Skin of body (tissue), 1 donor: ENCODE measurements at regions not wholly inside any gene's neighbourhood (a gene's known extent, or its start where the extent isn't known, plus 50 kb on each side); places are given as distances from the start of the nearest gene placed in this dataset.
A peak's percentile ranks its signal among the peaks of the same experiment; 100 is the strongest.
"Not testable (repeated sequence)": the region's sequence is repeated elsewhere in the genome, so short reads cannot be mapped to it uniquely, and the experiment has no call there.

Experiments used
- DNase-seq: peaks from one replicate; lab custom pipeline; 2025; lab: John Stamatoyannopoulos, UW

DNA sequence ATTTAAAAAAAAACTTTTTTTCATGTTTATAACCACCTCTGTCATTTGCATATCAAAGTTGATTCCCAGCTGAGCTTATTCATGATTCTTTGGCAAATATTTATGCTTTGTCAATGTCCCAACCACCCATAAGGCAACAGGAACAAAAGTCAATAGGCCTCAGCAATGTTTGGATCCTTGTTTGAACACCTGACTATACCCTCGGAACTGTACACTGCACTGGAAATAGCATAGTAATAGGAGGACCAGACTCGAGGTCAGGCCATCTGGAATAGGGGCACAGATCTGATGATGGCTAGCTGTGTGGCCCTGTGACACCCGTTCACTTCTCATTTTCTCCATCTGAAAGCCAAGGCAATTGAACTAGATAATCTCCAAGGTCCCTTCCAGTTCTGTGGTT lies 301.7 kb upstream of the ATP11B start:
- no peak for DNase-seq

DNA sequence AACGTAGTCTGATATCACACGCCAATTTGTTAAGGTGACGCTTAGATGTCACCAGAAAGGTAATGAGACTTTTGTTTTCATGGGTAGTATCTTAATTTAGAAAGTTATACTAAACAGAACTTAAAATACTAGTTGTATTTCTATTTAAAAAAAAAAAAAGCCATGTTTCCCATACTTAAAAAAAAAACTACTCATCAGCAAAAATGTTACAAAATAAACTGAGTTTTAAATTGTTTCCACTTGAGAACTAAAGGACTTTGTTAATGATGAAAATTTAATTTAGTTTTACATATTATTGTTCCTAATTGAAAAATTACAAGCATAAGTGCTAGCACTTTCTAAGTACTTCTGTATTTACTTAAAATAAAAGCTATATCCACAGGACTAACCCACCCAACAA lies 300.8 kb upstream of the ATP11B start:
- no peak for DNase-seq

DNA sequence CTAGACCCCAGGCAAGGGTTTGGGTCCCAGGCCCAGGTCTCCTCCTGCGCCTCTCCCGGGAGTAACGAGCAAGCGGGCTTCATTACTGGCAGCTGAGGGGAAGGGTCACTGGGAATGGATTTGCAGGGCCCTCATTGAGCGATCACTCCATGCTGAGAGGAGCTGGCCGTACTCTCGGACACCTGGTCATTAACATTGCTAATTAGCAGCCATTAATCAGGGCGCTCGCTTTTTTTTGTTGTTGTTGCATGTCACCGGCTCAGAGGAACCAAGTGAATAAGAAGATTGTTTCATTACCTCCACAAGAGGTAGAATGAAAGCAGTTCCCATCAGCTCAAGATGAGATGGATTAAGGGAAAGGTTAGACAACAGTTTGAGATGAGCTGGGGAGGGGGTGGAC lies 293.0 kb upstream of the ATP11B start:
- no peak for DNase-seq

DNA sequence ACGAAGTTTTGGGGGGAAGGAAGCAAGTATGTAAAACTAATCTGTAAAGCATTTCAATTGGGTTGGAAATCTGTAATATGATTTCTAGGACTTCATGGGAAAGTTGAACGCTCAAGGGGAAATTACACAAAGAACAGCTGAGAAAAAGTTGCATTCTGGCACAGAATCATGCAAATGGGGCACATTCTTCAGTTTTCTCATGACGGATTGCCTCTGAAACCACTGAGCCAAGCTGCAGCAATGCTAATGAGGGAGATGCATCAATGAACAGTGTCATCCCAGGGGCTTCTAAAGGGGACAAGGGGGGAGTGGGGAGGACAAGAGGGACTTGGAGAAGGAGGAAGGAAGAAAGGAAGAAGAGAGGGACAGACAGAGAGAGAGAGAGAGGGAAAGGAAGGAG lies 291.4 kb upstream of the ATP11B start:
- DNase-seq: peak; percentile 15

DNA sequence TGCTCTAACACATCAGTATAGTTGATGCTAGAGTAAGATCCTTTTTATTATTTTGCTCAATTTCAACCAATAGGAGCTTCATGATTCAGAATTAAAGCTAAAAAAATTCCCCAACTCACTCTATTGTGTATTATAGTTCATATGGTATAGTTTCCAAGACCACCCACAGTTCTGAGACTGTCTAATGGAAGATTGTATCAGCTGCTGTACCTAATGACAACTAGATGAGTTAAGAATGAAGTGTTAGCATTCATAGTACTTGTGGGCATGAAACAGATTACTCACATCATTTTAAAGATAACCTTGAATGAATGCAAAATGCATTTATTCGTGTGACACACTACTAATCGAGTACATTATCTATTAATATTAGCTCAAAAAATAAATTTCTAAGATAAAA lies 289.9 kb upstream of the ATP11B start:
- DNase-seq: no peak

DNA sequence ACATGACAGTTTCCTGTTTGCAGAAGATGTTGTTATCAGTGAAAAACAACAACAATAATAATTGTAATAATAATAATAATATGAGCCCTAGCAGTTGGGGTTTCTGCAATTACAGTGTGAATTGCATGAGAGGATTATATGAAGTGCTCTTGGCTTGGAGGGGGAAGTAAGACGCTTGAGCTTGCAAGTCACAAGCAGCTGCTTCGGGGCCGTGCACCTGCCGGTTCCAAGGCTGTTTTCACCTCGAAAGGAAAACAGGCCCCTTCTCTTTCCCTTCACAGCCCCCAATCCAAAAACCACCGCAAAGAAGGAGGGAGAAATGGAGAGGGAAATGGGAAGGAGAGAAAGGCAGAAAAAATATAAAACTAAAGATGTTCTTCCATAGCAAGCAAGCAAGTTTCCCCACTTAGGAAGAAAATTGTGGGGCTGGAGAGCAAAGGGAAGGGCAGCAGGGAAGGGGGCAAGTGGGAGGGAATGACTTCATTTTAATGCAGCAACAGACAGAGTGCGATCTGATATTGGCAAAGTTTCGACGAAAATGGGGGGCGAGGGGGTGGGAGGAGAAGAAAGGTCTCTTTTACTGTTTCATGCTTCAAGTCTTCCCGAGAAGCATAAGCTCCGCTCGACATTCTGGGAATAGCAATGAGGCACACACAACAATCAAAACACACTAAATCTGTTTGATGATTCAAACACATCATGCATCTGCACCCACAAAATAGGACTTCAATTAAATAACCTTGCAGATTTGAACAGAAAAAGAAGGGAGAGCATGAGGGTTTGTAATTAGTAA lies 284.2 kb upstream of the ATP11B start:
- DNase-seq: no peak

DNA sequence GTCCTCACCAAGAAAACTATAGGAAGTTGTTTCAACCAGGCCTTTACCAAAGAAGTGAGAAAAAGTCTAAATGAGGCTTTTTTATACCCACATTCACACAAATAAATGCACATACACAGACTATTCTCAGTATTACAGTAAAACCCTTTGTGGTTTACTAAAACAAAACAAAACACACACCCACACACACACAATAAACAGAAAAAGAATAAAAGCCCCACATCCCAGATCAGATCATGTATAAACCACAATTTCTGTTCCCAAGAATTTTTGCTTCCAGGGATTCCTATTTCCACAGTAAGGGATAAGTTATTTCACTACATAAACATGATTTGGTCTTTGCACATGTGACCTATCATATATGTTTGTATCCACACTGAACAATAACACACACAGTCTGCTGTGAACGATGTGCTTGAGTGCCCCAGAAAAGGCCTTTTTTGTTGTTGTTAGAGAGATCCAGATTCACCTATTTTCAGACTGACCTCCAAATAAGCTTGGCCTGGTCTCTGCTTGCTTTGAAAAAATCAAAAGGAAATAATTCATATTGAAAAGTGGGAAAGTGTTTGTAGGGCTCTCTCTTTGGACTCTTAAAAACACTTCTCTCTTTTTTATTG lies 283.4 kb upstream of the ATP11B start:
- no peak for DNase-seq

DNA sequence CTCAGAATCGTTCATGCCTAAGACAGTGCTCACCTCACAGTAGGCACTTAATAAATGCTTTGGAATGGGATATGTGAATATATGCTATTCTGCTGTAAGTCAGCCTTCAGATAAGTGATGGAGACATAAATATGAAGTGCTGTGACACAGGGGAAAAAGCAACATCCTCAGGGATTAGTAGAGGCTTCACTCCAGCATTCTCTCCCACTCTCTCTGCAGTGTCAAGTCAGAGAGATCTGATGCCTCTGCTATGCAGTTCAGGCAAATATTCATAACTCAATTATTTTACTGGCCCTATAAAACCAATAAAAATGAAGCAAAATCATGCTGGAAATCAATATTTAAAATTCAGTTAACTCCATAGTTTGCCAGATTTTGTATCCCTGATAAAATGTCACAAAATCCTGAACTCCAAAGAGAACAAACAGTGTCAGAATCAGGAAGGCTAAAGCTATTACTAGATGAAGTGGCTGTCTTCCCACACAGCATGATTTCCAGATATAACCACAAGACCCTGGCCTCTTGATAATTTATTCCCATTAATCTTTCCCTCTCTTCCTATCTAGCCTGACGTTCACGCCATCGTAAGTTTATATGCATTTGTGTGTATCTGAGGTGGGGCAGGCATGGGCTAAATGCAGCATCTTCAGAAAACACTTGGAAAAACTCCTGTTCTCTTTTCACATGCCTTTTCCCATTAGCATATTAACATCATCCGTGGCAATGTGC lies 278.9 kb upstream of the ATP11B start:
- DNase-seq: no peak

DNA sequence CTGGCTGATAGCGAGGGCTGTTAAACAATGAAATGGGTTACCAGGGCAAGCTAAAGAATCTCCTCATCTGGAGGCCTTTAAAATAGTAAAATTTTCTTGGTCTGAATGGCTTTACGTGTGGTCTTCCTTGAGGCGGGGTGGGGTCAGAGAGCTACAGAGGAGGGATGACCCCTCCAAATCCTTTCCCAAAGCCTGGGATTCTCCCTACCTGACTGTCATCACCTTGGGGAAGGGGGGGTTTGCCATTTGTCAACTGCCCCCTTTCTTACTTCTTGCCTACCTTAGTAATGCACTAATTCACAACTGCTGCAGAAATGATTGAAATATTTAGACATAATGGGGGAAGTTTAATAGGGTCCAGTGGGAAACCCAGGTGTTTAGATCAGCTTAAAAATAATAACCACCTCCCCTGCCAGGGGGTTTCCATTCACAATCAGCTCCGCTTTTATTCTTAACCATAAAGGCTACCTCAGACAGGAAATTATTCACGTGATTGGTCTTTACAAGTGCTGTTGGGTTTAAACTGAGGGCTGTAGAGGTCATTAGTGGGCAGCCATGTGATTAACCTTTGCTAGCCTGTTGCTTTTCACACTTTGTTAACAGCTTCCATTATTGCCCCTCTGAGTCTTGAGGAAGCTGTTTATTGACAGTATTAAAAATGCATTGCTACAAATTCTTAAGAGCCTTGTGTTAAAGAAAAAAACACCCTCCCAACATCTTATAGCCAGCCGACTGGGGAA lies 276.5 kb upstream of the ATP11B start:
- no peak for DNase-seq

DNA sequence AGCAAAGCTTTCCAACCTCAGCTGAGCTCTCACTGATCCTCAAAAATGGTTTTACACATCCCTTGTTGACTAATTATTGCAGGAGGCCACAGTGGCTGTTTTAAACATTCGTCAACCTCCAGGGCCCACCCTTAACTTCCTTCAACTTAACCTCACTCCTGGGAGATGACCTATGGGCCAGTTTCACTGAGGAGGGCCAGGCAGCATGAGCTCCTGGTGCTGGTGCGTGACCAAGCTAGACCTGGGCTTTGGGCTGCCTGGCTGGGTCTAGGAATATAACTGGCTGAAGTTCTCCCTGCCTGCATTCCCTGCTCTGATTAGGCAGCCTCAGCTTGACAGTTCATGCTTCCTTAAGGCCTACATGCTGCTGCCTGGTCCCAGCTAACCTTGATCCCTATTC lies 273.7 kb upstream of the ATP11B start:
- DNase-seq: no peak

DNA sequence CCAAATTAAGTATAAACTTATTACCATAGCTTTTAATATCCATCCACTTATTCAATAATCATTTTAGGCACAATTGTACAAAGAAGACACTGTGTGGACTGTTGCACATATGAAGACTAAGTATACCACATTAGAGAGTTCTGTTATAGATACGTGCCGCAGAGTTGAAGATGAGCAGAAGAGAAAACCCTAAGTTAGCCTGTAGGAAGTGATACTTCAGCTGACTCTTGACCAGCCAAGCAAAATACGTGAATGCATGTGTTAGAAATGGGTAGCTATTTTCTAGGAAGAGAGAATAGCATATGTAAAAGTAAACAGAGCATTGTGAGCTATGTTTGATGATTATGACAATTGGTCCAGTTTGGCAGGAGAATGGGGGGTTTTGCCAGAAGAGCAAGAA lies 272.0 kb upstream of the ATP11B start:
- no peak for DNase-seq

DNA sequence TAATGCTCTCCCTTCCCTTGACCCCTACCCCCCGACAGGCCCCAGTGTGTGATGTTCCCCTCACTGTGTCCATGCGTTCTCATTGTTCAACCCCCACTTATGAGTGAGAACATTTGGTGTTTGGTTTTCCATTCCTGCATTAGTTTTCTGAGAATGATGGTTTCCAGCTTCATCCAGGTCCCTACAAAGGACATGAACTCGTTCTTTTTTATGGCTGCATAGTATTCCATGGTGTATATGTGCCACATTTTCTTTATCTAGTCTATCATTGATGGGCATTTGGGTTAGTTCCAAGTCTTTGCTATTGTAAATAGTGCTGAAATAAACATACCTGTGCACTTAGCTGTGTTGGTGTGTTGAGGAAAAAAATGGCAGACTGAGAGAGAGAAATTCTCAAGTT lies 269.9 kb upstream of the ATP11B start:
- not testable (repeated sequence) for DNase-seq

DNA sequence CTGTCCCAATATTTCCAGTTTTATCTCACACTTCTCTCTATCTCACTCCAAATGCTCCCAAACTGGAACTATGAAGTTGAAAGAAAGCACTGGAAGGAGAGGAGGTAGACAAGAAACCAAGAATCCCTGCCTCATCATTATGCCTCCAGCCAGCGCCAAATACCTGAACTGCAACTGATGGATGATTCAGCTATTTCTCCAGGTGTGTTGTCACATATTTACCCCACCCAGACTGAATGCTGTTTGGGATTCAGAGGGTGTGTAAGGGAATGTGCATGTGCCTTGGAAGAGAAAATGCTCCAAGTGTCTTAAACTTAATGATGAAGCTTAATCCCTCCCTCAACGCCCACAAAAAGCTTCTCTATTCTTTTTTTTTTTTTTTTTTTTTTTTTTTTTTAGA lies 269.5 kb upstream of the ATP11B start:
- DNase-seq: no peak

DNA sequence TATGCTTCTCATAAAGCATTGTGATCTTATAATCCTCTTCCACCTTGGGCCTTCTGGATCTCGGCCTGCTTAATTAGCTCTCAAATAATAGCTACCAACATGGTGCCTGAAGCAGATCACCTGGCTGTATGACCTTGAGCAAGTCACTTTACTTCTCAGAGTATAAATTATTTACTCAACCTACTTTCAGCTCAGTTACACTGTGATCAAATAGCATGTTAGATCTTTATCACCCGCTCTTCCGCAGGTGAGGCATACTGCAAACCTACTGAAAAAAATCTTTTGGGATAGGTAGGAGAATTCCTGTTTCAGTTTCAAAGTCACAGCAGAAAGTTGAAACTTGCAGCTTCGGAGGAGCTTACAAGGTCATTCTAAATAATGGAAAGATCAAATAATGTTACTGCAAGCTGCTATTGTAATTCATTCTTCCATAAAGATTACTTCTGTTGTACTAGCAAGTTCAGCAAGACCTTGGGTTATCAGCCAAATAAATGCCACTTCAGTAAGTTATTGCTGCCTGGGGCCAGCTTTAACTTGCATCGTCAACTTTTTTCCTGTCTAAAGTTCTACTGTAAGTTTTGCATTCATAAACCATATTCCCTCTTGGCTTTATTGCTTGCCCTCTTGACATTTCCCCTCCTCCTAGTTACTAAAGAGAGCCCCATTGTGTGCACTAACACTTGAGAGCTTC lies 268.4 kb upstream of the ATP11B start:
- peak; percentile 28 for DNase-seq

DNA sequence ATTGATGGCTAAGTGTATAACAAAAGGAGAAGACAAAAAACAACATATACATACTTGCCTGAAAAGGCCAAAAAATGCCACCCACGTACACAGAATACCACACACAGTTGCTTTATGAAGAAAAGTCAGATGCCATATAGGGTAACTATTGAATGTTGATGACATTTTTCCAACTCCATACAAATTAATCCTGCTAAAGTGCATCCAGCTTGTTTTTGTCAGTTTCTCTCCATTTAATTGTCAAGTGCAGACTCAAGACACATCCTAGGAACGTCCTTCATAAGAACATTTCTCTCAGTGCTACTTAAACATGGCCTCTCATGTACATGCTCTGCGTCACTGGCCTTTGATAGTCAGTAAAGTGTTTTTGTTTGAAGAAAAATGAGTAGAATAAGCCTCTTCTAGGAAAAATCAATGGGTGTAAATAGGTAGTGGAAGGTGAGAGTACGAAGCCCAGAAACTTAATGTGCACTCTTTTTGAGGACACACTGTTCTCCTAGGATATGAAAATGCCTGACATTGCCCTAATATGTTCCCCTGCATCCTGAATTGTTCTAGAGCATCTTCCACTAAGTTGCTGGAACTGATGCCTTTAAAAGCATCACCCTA lies 267.4 kb upstream of the ATP11B start:
- DNase-seq: peak; percentile 3

DNA sequence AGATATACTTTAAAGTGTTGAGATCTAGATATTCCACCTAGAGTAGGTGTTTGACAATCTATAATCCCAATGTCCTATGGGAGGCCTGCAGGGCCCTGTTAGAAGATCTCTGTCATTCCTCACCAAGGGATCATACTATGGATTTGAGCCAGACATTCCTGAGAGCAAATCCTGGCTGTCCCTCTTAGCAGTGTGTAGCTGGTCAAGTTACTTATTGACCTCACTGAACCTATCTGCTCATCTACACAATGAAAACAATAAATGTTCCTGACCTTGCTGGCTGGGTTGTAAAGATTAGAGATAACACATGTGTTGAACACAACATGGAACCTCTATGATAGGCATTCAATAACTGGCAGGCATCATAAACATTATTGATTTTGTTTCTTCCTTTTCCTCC lies 265.6 kb upstream of the ATP11B start:
- no peak for DNase-seq

DNA sequence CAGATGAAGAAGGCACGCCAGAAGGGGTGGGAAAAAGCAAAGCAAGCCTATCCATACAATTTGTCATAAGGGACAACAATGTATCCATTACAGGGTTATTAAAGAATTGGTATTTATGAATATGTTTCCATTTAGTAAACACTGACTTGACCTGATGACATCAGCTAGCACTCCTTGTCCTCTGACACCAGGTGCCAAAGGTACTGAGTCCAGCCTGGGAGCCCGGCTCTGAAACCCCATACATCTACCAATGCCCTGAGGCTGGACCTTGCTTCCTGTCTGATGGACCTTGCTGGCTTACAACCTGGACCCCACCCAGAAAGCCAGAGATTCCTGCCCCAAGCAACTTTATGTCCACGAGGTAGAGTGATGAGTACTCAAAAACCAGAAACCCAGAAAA lies 263.0 kb upstream of the ATP11B start:
- DNase-seq: no peak

DNA sequence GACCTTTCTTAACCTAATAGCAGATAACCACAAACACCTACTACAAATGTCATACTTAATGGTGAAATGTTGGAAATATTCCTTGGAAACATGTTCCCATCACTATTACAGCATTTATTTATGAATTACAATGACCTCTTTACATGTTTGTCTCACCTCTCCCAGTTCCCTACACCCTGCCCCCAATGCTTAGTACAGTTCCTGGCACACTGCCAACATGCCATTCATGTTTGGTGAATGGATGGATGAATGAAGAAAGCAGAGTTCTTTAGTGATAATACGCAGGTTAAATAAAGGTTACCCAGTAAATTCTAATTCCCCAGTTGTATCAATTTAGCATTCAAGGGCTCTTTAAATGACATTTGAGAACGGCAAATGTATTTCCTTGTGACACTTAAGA lies 259.9 kb upstream of the ATP11B start:
- DNase-seq: no peak

DNA sequence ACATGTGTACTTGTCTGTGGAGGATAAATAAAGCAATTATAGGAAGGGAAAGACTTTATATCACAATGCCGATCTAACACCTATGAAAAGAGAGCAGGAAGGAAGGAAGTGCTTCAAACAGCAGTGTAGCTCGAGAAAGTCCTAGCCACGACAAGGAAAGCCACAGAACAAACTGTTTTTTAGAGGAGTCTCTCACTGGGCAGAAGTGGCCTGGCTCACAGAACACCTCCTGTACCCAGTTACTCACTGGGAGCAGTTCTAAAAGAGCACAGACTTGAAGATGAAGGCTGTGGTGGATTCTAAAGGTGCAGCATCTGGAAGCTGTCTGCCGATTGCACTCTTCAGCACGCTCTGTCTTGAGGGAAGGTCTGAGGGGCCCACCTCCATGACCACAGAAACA lies 248.8 kb upstream of the ATP11B start:
- no peak for DNase-seq

DNA sequence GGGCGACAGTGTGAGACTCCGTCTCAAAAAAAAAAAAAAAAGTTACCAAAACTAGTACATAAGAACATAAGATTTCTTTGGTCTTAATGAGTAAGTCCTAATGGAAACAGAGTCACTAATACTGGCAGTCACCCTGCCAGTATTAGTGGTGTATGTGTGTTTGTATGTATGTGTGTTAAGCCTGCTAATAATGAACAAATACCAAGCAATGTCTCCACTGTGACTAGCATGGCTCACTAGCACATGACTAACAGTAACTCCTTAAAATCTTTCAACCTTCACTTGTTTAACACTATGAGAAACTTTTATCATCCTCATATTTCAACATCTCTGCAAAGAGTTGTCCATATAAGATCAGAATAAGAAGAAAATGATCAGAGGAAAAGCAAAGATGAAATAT lies 231.0 kb upstream of the ATP11B start:
- DNase-seq: no peak
